OCI-LY7 (cell line): ENCODE measurements at regions not wholly inside any gene's neighbourhood (a gene's known extent, or its start where the extent isn't known, plus 50 kb on each side); places are given as distances from the start of the nearest gene placed in this dataset.

Source experiments
- BruUV-seq: library from RNA; stranded (reverse); fragments of 400-500 nt; replicated peaks from 2 replicates; lab custom pipeline; 2021; lab: Mats Ljungman, UMichigan
- CTCF ChIA-PET: fragments of 300-600 bp; sonication (Branson Sonifier 250); formaldehyde crosslinking; loops from one replicate; lab custom pipeline; 2022; ENCODE audit warnings: antibody characterized with exemption; ENCODE audit not compliant: unreplicated experiment; lab: Charles Lee
- POLR2A ChIA-PET: fragments of 300-600 bp; sonication (Branson Sonifier 250); formaldehyde crosslinking; loops from one replicate; lab custom pipeline; 2022; ENCODE audit warnings: antibody characterized with exemption; lab: Charles Lee
- DNase-seq: peaks from one replicate; pipeline ENCODE4 v3.0.0-alpha.2; 2015; ENCODE audit warnings: low spot score
- H2AFZ ChIP-seq: fragments of 200-600 bp; sonication (generic), shearing (Covaris generic); 2 replicates; pipeline ENCODE4 v1.6.1; 2014; ENCODE audit warnings: mild to moderate bottlenecking, antibody characterized with exemption, low read length, moderate library complexity
- H3K27ac ChIP-seq: fragments of 200-600 bp; sonication (generic); 2 replicates; pipeline ENCODE4 v1.5.1; 2014; ENCODE audit warnings: mixed run types, low read depth, mild to moderate bottlenecking, moderate library complexity, low read length, inconsistent platforms; ENCODE audit not compliant: poor library complexity, severe bottlenecking
- H3K36me3 ChIP-seq: fragments of 200-600 bp; sonication (generic); 2 replicates; pipeline ENCODE4 v1.6.1; 2014; ENCODE audit warnings: mild to moderate bottlenecking, antibody characterized with exemption, low read length, moderate library complexity, mixed read lengths; ENCODE audit not compliant: insufficient read depth
- H3K4me1 ChIP-seq: fragments of 200-600 bp; sonication (generic); 2 replicates; pipeline ENCODE4 v1.5.1; 2014; ENCODE audit warnings: mild to moderate bottlenecking, low read length; ENCODE audit not compliant: insufficient read depth, poor library complexity, severe bottlenecking
- H3K4me2 ChIP-seq: fragments of 200-600 bp; sonication (generic); 2 replicates; pipeline ENCODE4 v1.6.1; 2014; ENCODE audit warnings: mild to moderate bottlenecking, low read length
- H3K4me3 ChIP-seq: fragments of 200-600 bp; sonication (generic); 2 replicates; pipeline ENCODE4 v1.5.1; 2014; ENCODE audit warnings: mild to moderate bottlenecking, low read depth, low read length; ENCODE audit not compliant: poor library complexity, severe bottlenecking
- H3K79me2 ChIP-seq: fragments of 200-600 bp; sonication (generic); 2 replicates; pipeline ENCODE4 v1.6.1; 2016; ENCODE audit warnings: low read depth, mild to moderate bottlenecking, low read length, moderate library complexity, mixed read lengths; ENCODE audit not compliant: insufficient read depth
- H3K9me2 ChIP-seq: fragments of 200-600 bp; sonication (generic); 2 replicates; pipeline ENCODE4 v1.6.1; 2016; ENCODE audit warnings: mild to moderate bottlenecking, low read length, mixed read lengths; ENCODE audit not compliant: insufficient read depth
- H3K9me3 ChIP-seq: fragments of 200-600 bp; sonication (generic); 2 replicates; pipeline ENCODE4 v1.6.1; 2014; ENCODE audit warnings: mild to moderate bottlenecking, mixed run types, low read length, mixed read lengths
- H4K20me1 ChIP-seq: fragments of 200-600 bp; sonication (generic); 2 replicates; pipeline ENCODE4 v1.6.1; 2014; ENCODE audit warnings: mild to moderate bottlenecking, antibody characterized with exemption, low read length, moderate library complexity, mixed read lengths; ENCODE audit not compliant: insufficient read depth
- EZH2phosphoT487 ChIP-seq: fragments of 200-600 bp; sonication (generic); IDR thresholded peaks from 2 replicates; pipeline ENCODE4 v1.6.1; 2018; ENCODE audit warnings: low read depth, borderline replicate concordance, mild to moderate bottlenecking, mixed run types, antibody characterized with exemption, low read length, moderate library complexity, mixed read lengths
- intact Hi-C: fragments of 100-400 bp; cut with micrococcal nuclease; formaldehyde crosslinking; loops from one replicate; pipeline ENCODE4 v1.10.0; 2022; ENCODE audit not compliant: unreplicated experiment
- TF ChIP-seq, protein P1 (sequence below): fragments of 200-600 bp; sonication (generic); conservative IDR thresholded peaks from 2 replicates; pipeline ENCODE4 v1.5.1; 2014; ENCODE audit warnings: mild to moderate bottlenecking, antibody characterized with exemption, low read length, moderate library complexity, mixed read lengths

DNA sequence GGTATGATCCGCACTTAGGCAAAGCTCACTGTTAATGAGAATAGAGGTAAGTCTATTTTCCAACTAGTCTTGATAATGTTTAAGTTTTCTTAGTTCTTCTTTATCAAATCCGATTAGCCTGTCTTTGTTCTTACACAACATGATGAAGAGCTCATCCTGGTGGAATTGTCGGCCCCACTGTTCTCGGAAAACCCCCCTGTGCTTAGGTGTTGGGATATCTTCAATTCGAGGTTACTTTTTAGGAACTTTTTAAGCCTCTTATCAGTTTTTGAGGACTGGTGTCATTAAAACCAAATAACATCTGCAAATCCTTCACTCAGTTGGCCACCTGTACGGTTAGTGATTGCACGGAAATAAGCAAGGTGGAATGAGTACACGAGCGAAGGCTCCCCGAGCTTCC is 60.7 kb upstream of the KIF26B start:
- Histone ChIP-seq H4K20me1 (no peaks in the 10 kb centered on the region), H3K4me2 (no peak overlapping the region), H2AFZ (no peak overlapping the region), H3K79me2 (no peaks in the 10 kb centered on the region), H3K36me3 (no peaks in the 10 kb centered on the region), H3K9me2 (no peaks in the 10 kb centered on the region), H3K4me3 (no peak overlapping the region), H3K9me3 (no peaks in the 10 kb centered on the region), H3K4me1 (no peaks in the 10 kb centered on the region), H3K27ac (no peak overlapping the region)
- no peak for TF ChIP-seq EZH2phosphoT487
- TF ChIP-seq, protein P1, sequence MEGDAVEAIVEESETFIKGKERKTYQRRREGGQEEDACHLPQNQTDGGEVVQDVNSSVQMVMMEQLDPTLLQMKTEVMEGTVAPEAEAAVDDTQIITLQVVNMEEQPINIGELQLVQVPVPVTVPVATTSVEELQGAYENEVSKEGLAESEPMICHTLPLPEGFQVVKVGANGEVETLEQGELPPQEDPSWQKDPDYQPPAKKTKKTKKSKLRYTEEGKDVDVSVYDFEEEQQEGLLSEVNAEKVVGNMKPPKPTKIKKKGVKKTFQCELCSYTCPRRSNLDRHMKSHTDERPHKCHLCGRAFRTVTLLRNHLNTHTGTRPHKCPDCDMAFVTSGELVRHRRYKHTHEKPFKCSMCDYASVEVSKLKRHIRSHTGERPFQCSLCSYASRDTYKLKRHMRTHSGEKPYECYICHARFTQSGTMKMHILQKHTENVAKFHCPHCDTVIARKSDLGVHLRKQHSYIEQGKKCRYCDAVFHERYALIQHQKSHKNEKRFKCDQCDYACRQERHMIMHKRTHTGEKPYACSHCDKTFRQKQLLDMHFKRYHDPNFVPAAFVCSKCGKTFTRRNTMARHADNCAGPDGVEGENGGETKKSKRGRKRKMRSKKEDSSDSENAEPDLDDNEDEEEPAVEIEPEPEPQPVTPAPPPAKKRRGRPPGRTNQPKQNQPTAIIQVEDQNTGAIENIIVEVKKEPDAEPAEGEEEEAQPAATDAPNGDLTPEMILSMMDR: no peak
- ChIA-PET CTCF (no interaction called here), POLR2A (interaction anchor here (0.6 to 1.1 kb wide), 4 partner anchors 33 to 1691 kb away, joined by 3 to 4 read pairs (median 3); no protein-coding TSS in a partner anchor)
- no TSS peak for BruUV-seq
- intact Hi-C loops: no loop called here
- no peak for DNase-seq

DNA sequence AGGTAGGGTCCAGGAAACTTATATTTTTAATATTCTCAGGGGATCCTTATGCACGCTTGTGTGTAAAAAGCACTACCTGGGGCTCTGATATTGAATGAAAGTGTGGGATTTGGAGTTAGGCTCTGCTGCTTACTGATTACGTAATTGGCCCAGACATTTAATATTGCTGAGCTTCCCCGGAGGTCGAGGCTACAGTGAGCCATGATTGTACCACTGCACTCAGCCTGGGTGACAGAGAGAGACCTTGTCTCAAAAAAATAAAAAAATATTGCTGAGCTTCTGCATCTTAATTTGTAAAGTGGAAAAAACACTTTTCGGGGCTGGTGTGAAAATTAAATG is 62.2 kb upstream of the KIF26B start:
- no peaks in the 10 kb centered on the region for H3K79me2 ChIP-seq
- no peaks in the 10 kb centered on the region for H3K36me3 ChIP-seq
- intact Hi-C loops: no loop called here
- no peaks in the 10 kb centered on the region for H3K9me3 ChIP-seq
- no peak for TF ChIP-seq EZH2phosphoT487
- TF ChIP-seq, protein P1: no peak
- no peak overlapping the region for H3K4me2 ChIP-seq
- POLR2A ChIA-PET: interaction anchor here (0.5 to 0.7 kb wide), 2 partner anchors 36 to 211 kb away, joined by 3 to 5 read pairs; no protein-coding TSS in a partner anchor
- H3K27ac ChIP-seq: no peak overlapping the region
- no peak overlapping the region for H2AFZ ChIP-seq
- H3K4me3 ChIP-seq: no peak overlapping the region
- no peaks in the 10 kb centered on the region for H3K4me1 ChIP-seq
- no TSS peak for BruUV-seq
- no peak for DNase-seq
- H3K9me2 ChIP-seq: no peaks in the 10 kb centered on the region
- CTCF ChIA-PET: no interaction called here
- no peaks in the 10 kb centered on the region for H4K20me1 ChIP-seq

DNA sequence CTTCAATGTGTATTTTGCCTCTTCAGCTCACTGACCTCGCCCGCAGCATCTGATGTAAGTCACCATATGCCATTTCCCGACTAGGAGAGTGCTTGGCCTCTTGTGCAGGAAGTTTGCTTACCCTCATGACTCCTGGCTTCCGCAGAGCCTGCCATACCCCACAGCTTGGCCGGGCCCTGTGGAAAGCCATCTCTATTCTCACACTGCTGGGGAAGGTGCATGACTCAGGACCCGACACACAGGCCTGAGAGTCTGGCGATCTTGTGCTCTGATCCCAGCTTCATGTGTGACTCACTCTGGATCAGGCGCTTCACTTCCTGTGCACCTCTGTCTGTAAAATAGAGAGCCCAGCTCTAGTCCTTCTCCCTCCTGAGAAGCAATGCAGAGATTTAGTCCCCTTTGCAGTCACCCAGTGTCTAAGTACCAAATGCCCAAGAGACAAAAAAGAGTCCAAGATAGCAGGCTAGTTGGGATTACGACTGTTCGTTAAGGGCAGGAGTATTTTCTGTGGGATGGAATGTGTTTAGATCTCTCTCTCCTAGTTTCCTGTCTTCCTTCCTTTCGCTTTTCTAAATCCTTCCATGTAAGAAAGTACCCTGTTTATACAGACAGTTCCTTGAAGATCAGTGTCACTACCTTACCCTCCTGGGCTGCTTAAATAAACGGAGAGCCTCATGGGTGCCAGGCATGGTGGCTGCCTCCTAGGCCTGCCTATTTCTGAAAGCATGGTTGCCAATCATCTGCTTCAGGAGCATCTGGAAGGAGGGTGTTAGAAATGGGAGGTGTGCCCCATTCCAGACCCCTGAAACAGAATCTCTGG is 62.8 kb upstream of the KIF26B start:
- H3K4me2 ChIP-seq: no peak overlapping the region
- H3K9me3 ChIP-seq: no peaks in the 10 kb centered on the region
- no peak overlapping the region for H3K27ac ChIP-seq
- no peaks in the 10 kb centered on the region for H3K9me2 ChIP-seq
- no peak for DNase-seq
- H3K4me1 ChIP-seq: no peaks in the 10 kb centered on the region
- H4K20me1 ChIP-seq: no peaks in the 10 kb centered on the region
- no peak for TF ChIP-seq EZH2phosphoT487
- TF ChIP-seq, protein P1: no peak
- CTCF ChIA-PET: no interaction called here
- no TSS peak for BruUV-seq
- H2AFZ ChIP-seq: no peak overlapping the region
- H3K36me3 ChIP-seq: no peaks in the 10 kb centered on the region
- no peak overlapping the region for H3K4me3 ChIP-seq
- intact Hi-C loops: no loop called here
- H3K79me2 ChIP-seq: no peaks in the 10 kb centered on the region
- POLR2A ChIA-PET: interaction anchor here (0.5 kb wide), 1 partner anchor 35 kb away, joined by 5 read pairs; no protein-coding TSS in a partner anchor
